SK-N-SH (cell line): ENCODE measurements at regions not wholly inside any gene's neighbourhood (a gene's known extent, or its start where the extent isn't known, plus 50 kb on each side); places are given as distances from the start of the nearest gene placed in this dataset.

ENCODE experiments used
- CTCF ChIA-PET: fragments of 300-600, 350-600 bp; formaldehyde crosslinking; extraction: SDS; loops from one replicate; lab custom pipeline; 2021; lab: Yijun Ruan, JAX
- POLR2A ChIA-PET: fragments of 350-600 bp; sonication (Branson Sonifier 250); formaldehyde crosslinking; extraction: SDS; loops from one replicate; lab custom pipeline; 2020; ENCODE audit warnings: antibody characterized with exemption, inconsistent platforms; lab: Yijun Ruan, JAX
- DNase-seq: peaks from one replicate; pipeline ENCODE4 v3.0.0; 2012
- H2AFZ ChIP-seq: fragments of 200-600 bp; sonication (generic); 2 replicates; pipeline ENCODE4 v1.8.1; 2016; ENCODE audit warnings: antibody characterized with exemption, mild to moderate bottlenecking, low read depth
- H3F3A ChIP-seq: fragments of 200-600 bp; sonication (generic); replicated peaks from 2 replicates; pipeline ENCODE3; 2016; ENCODE audit warnings: antibody characterized with exemption, mild to moderate bottlenecking; ENCODE audit not compliant: insufficient read depth
- H3K27ac ChIP-seq, 2 experiments: fragments of 200-500 bp in 1 of 2; fragments of 200-600 bp in 1 of 2; sonication (Bioruptor generic) in 1 of 2; sonication (generic), shearing (Covaris generic) in 1 of 2; 2 replicates each; pipeline versions ENCODE4 v1.5.1 to v1.6.1; 2014 to 2016; ENCODE audit warnings: low read depth in 2 of 2, inconsistent platforms in 1 of 2, low read length in 1 of 2, mild to moderate bottlenecking in 1 of 2, mixed read lengths in 1 of 2
- H3K27me3 ChIP-seq: fragments of 200-600 bp; sonication (generic), shearing (Covaris generic); 2 replicates; pipeline ENCODE4 v1.6.1; 2016; ENCODE audit warnings: mixed run types; ENCODE audit not compliant: insufficient read depth
- H3K36me3 ChIP-seq, 2 experiments: fragments of 200-500 bp in 1 of 2; fragments of 200-600 bp in 1 of 2; sonication (Bioruptor generic) in 1 of 2; sonication (generic) in 1 of 2; replicated peaks in 1 of 2; 2 replicates each; pipeline versions ENCODE3 to v1.5.1; 2014 to 2016; ENCODE audit warnings: low read length in 1 of 2, mild to moderate bottlenecking in 1 of 2; ENCODE audit not compliant: insufficient read depth in 2 of 2, control insufficient read depth in 1 of 2
- H3K4me1 ChIP-seq, 2 experiments: fragments of 200-500 bp in 1 of 2; fragments of 200-600 bp in 1 of 2; sonication (Bioruptor generic) in 1 of 2; sonication (generic), shearing (Covaris generic) in 1 of 2; 2 replicates each; pipeline versions ENCODE4 v1.5.1 to v1.6.1; 2014 to 2016; ENCODE audit warnings: low read depth in 1 of 2, low read length in 1 of 2, mixed run types in 1 of 2; ENCODE audit not compliant: insufficient read depth in 2 of 2, control insufficient read depth in 1 of 2
- H3K4me2 ChIP-seq: fragments of 200-600 bp; sonication (generic), shearing (Covaris generic); 2 replicates; pipeline ENCODE4 v1.6.1; 2017; ENCODE audit warnings: mixed run types
- H3K4me3 ChIP-seq, 2 experiments: fragments of 200-500 bp in 1 of 2; fragments of 200-600 bp in 1 of 2; sonication (Bioruptor generic) in 1 of 2; sonication (generic), shearing (Covaris generic) in 1 of 2; 2 replicates each; pipeline versions ENCODE4 v1.5.1 to v1.8.1; 2014 to 2016; ENCODE audit warnings: low read depth in 2 of 2, inconsistent platforms in 1 of 2, low read length in 1 of 2, mild to moderate bottlenecking in 1 of 2, mixed read lengths in 1 of 2, moderate library complexity in 1 of 2
- H3K79me2 ChIP-seq: fragments of 200-600 bp; sonication (generic); 2 replicates; pipeline ENCODE4 v1.8.1; 2017; ENCODE audit warnings: mild to moderate bottlenecking; ENCODE audit not compliant: insufficient read depth
- H3K9ac ChIP-seq: fragments of 200-600 bp; sonication (generic); 2 replicates; pipeline ENCODE4 v1.6.1; 2017; ENCODE audit warnings: mixed run types
- H3K9me2 ChIP-seq: fragments of 200-600 bp; sonication (generic); 2 replicates; pipeline ENCODE4 v1.6.1; 2017; ENCODE audit warnings: mixed run types
- H3K9me3 ChIP-seq: fragments of 200-600 bp; sonication (generic); 2 replicates; pipeline ENCODE4 v1.6.1; 2017; ENCODE audit warnings: mixed run types, mild to moderate bottlenecking, moderate library complexity
- H4K20me1 ChIP-seq: fragments of 200-600 bp; sonication (generic); 2 replicates; pipeline ENCODE4 v1.6.1; 2017; ENCODE audit warnings: mild to moderate bottlenecking, mixed run types; ENCODE audit not compliant: insufficient read depth
- CHD2 ChIP-seq: fragments of 150-350 bp; IDR thresholded peaks from 2 replicates; pipeline ENCODE4 v1.6.1; 2018; ENCODE audit warnings: low read length; ENCODE audit not compliant: partially characterized antibody
- ELF1 ChIP-seq: IDR thresholded peaks from 2 replicates; pipeline ENCODE4 v1.4.0; 2012
- EZH2phosphoT487 ChIP-seq: fragments of 200-600 bp; sonication (generic); IDR thresholded peaks from 2 replicates; pipeline ENCODE4 v1.6.1; 2017; ENCODE audit warnings: low read depth, mixed run types, mild to moderate bottlenecking, antibody characterized with exemption, moderate library complexity, borderline replicate concordance
- FOXJ3 ChIP-seq: sonication (generic); formaldehyde crosslinking; IDR thresholded peaks from 2 replicates; pipeline ENCODE4 v1.5.1; 2020; ENCODE audit warnings: mild to moderate bottlenecking, missing genetic modification reagents
- FOXM1 ChIP-seq: IDR thresholded peaks from 2 replicates; pipeline ENCODE4 v1.4.0; 2012; ENCODE audit warnings: low read depth, mild to moderate bottlenecking
- GATA2 ChIP-seq: sonication (generic); formaldehyde crosslinking; IDR thresholded peaks from 2 replicates; pipeline ENCODE4 v1.5.0; 2020; ENCODE audit warnings: mild to moderate bottlenecking, missing genetic modification reagents
- IRF3 ChIP-seq: fragments of 150-350 bp; IDR thresholded peaks from 2 replicates; pipeline ENCODE4 v1.6.1; 2016; ENCODE audit warnings: mild to moderate bottlenecking, low read depth, low read length
- POLR2AphosphoS5 ChIP-seq: IDR thresholded peaks from 2 replicates; pipeline ENCODE4 v1.6.1; 2012; ENCODE audit warnings: low read depth, low read length
- RAD21 ChIP-seq: IDR thresholded peaks from 2 replicates; pipeline ENCODE4 v1.6.1; 2012; ENCODE audit warnings: mild to moderate bottlenecking, low read length
- RFX5 ChIP-seq: IDR thresholded peaks from 2 replicates; pipeline ENCODE4 v1.6.1; 2012; ENCODE audit warnings: mild to moderate bottlenecking, improper control_type of control experiment, low read length
- TAF1 ChIP-seq: IDR thresholded peaks from 2 replicates; pipeline ENCODE4 v1.6.1; 2012; ENCODE audit warnings: low read depth, mild to moderate bottlenecking, low read length, moderate library complexity, borderline replicate concordance
- TCF12 ChIP-seq: IDR thresholded peaks from 2 replicates; pipeline ENCODE4 v1.4.0; 2012
- TEAD4 ChIP-seq: IDR thresholded peaks from 2 replicates; pipeline ENCODE4 v1.4.0; 2012; ENCODE audit warnings: mild to moderate bottlenecking, borderline replicate concordance; ENCODE audit not compliant: insufficient read depth
- USF1 ChIP-seq: IDR thresholded peaks from 2 replicates; pipeline ENCODE4 v1.4.0; 2012; ENCODE audit warnings: low read depth, borderline replicate concordance
- YY1 ChIP-seq: IDR thresholded peaks from 2 replicates; pipeline ENCODE4 v1.4.0; 2012; ENCODE audit warnings: low read depth, mild to moderate bottlenecking
- WGBS: methylation state at CpG from one replicate; pipeline ENCODE4 v1.1.6; 2017; ENCODE audit warnings: low lambda C conversion rate; 5-methylcytosine and 5-hydroxymethylcytosine counted together
- TF ChIP-seq, protein P1 (sequence below): IDR thresholded peaks from 2 replicates; pipeline ENCODE4 v1.6.1; 2012; ENCODE audit warnings: mild to moderate bottlenecking, low read depth, low read length, moderate library complexity

DNA sequence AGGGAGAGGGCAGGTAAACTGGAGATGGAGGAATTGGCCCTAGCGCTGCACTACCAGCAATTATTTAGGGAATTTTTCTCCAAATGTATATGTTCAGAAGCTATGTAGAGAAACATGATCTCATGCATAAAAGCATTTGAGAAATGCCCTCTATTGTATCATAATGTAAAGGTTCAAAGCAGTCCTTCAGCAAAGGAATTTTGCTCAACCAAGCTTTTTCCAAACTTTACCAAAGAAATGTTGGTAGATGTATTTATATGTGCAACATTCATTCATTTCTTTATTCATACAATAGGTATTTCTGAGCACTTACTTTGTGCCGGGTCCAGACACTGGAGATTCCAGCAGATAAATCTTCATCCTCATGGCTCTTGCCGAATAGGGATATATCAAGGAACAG is 64.4 kb downstream of the XCL1 start:
- POLR2A ChIA-PET, result no interaction called here

More for the DNA sequence above, 64.4 kb downstream of the XCL1 start:
- peaks cover 0 to 8% of the 10 kb centered on the region in 2 experiments; a peak in 2 of 4 replicates for H3K4me1 ChIP-seq
- H2AFZ ChIP-seq, result no peak overlapping the region
- no peaks in the 10 kb centered on the region for H3K9me2 ChIP-seq
- TF ChIP-seq RAD21 (no peak), USF1 (no peak), EZH2phosphoT487 (no peak), TEAD4 (no peak), ELF1 (no peak), GATA2 (CRISPR knock-in tag) (no peak), FOXM1 (no peak), TCF12 (no peak), CHD2 (no peak), IRF3 (no peak), POLR2AphosphoS5 (no peak), YY1 (no peak), TAF1 (no peak), FOXJ3 (CRISPR knock-in tag) (no peak), RFX5 (no peak)
- TF ChIP-seq, protein P1, sequence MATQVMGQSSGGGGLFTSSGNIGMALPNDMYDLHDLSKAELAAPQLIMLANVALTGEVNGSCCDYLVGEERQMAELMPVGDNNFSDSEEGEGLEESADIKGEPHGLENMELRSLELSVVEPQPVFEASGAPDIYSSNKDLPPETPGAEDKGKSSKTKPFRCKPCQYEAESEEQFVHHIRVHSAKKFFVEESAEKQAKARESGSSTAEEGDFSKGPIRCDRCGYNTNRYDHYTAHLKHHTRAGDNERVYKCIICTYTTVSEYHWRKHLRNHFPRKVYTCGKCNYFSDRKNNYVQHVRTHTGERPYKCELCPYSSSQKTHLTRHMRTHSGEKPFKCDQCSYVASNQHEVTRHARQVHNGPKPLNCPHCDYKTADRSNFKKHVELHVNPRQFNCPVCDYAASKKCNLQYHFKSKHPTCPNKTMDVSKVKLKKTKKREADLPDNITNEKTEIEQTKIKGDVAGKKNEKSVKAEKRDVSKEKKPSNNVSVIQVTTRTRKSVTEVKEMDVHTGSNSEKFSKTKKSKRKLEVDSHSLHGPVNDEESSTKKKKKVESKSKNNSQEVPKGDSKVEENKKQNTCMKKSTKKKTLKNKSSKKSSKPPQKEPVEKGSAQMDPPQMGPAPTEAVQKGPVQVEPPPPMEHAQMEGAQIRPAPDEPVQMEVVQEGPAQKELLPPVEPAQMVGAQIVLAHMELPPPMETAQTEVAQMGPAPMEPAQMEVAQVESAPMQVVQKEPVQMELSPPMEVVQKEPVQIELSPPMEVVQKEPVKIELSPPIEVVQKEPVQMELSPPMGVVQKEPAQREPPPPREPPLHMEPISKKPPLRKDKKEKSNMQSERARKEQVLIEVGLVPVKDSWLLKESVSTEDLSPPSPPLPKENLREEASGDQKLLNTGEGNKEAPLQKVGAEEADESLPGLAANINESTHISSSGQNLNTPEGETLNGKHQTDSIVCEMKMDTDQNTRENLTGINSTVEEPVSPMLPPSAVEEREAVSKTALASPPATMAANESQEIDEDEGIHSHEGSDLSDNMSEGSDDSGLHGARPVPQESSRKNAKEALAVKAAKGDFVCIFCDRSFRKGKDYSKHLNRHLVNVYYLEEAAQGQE, result no peak
- no peaks in the 10 kb centered on the region for H4K20me1 ChIP-seq
- no peaks in the 10 kb centered on the region for H3K9me3 ChIP-seq
- H3K36me3 ChIP-seq, result no peaks in the 10 kb centered on the region
- H3K79me2 ChIP-seq, result no peaks in the 10 kb centered on the region
- DNase-seq, result no peak
- no peak overlapping the region for H3K4me3 ChIP-seq
- H3F3A ChIP-seq, result no peaks in the 10 kb centered on the region
- CTCF ChIA-PET, result no interaction called here
- no peak overlapping the region for H3K27ac ChIP-seq
- H3K4me2 ChIP-seq, result no peak overlapping the region
- no peaks in the 10 kb centered on the region for H3K27me3 ChIP-seq
- H3K9ac ChIP-seq, result no peak overlapping the region
- 82% methylated on average over 3 of the region's 3 CpGs for WGBS
